Ovary (tissue), 3 donors: ENCODE measurements at regions not wholly inside any gene's neighbourhood (a gene's known extent, or its start where the extent isn't known, plus 50 kb on each side); places are given as distances from the start of the nearest gene placed in this dataset.

ENCODE experiments used
- CTCF ChIP-seq, 3 donors: fragments of 450-650 bp in 2 of 3; fragments of 200-600 bp in 1 of 3; IDR thresholded peaks; one replicate each; pipeline versions ENCODE4 v1.5.1 to v1.8.0; 2016 to 2022; ENCODE audit warnings: antibody characterized with exemption in 3 of 3, mild to moderate bottlenecking in 1 of 3
- EP300 ChIP-seq: sonication (generic); formaldehyde crosslinking; IDR thresholded peaks from one replicate; pipeline ENCODE4 v1.6.1; 2017; ENCODE audit warnings: antibody characterized with exemption
- POLR2A ChIP-seq: fragments of 450-650 bp; IDR thresholded peaks from one replicate; pipeline ENCODE4 v1.6.1; 2017; ENCODE audit warnings: antibody characterized with exemption, mild to moderate bottlenecking, moderate library complexity
- donor health status: DM: no; HTN: no; CAD: no.

- TF ChIP-seq CTCF (IDR thresholded peaks at IDR 0.05): no peak
- TF ChIP-seq POLR2A: no peak
- no peak for TF ChIP-seq EP300
Observed at GRCh38 chr20:22394583-22394982, 189.8 kb downstream of the FOXA2 start.
